ENCODE measurements at regions not wholly inside any gene's neighbourhood (a gene's known extent, or its start where the extent isn't known, plus 50 kb on each side); places are given as distances from the start of the nearest gene placed in this dataset.

- TF ChIP-seq HNF1B (CRISPR knock-in tag; IDR thresholded peaks at IDR 0.05) (no peak), ZNF652 (CRISPR knock-in tag; IDR thresholded peaks at IDR 0.05; ENCODE audit: borderline replicate concordance, low read depth) (no peak), TSC22D2 (CRISPR knock-in tag; IDR thresholded peaks at IDR 0.05; ENCODE audit: borderline replicate concordance) (no peak), MTF2 (CRISPR knock-in tag; IDR thresholded peaks at IDR 0.05; ENCODE audit: borderline replicate concordance) (no peak), KLF6 (CRISPR knock-in tag; IDR thresholded peaks at IDR 0.05) (no peak), SPEN (CRISPR knock-in tag; IDR thresholded peaks at IDR 0.05; ENCODE audit: low read depth) (peak; percentile 23; the same call in 1 of the 2 replicates), ZNF331 (CRISPR knock-in tag; IDR thresholded peaks at IDR 0.05) (no peak), PCBP1 (IDR thresholded peaks at IDR 0.05; ENCODE audit: borderline replicate concordance, low read depth, low read length) (no peak; the same call in 1 of the 2 replicates), MTA3 (CRISPR knock-in tag; IDR thresholded peaks at IDR 0.05) (no peak), ERF (CRISPR knock-in tag; IDR thresholded peaks at IDR 0.05) (peak; percentile 20; the same call in 1 of the 2 replicates), RERE (CRISPR knock-in tag; IDR thresholded peaks at IDR 0.05; ENCODE audit: low read depth) (no peak), ZNF451 (CRISPR knock-in tag; IDR thresholded peaks at IDR 0.05) (no peak), DNMT1 (CRISPR knock-in tag; IDR thresholded peaks at IDR 0.05) (no peak), ZNF615 (CRISPR knock-in tag; IDR thresholded peaks at IDR 0.05; ENCODE audit: borderline replicate concordance) (no peak), TARDBP (CRISPR knock-in tag; IDR thresholded peaks at IDR 0.05) (no peak), JDP2 (CRISPR knock-in tag; IDR thresholded peaks at IDR 0.05; ENCODE audit: borderline replicate concordance) (no peak)
- TF ChIP-seq, protein P1, sequence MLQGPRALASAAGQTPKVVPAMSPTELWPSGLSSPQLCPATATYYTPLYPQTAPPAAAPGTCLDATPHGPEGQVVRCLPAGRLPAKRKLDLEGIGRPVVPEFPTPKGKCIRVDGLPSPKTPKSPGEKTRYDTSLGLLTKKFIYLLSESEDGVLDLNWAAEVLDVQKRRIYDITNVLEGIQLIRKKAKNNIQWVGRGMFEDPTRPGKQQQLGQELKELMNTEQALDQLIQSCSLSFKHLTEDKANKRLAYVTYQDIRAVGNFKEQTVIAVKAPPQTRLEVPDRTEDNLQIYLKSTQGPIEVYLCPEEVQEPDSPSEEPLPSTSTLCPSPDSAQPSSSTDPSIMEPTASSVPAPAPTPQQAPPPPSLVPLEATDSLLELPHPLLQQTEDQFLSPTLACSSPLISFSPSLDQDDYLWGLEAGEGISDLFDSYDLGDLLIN (CRISPR knock-in tag; IDR thresholded peaks at IDR 0.05; ENCODE audit: borderline replicate concordance), result no peak
- TF ChIP-seq, protein P2, sequence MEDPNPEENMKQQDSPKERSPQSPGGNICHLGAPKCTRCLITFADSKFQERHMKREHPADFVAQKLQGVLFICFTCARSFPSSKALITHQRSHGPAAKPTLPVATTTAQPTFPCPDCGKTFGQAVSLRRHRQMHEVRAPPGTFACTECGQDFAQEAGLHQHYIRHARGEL (CRISPR knock-in tag; IDR thresholded peaks at IDR 0.05), result no peak
- TF ChIP-seq, protein P3, sequence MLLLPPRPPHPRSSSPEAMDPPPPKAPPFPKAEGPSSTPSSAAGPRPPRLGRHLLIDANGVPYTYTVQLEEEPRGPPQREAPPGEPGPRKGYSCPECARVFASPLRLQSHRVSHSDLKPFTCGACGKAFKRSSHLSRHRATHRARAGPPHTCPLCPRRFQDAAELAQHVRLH (CRISPR knock-in tag; IDR thresholded peaks at IDR 0.05; ENCODE audit: borderline replicate concordance, low read depth), result no peak
Observed at GRCh38 chr6:167678102-167679101, 148.3 kb upstream of the AFDN start (continued).
